Choroid plexus epithelial cell (primary cell): ENCODE measurements at regions not wholly inside any gene's neighbourhood (a gene's known extent, or its start where the extent isn't known, plus 50 kb on each side); places are given as distances from the start of the nearest gene placed in this dataset.
"Not testable (repeated sequence)": the region's sequence is repeated elsewhere in the genome, so short reads cannot be mapped to it uniquely, and the experiment has no call there.

Experiments used
- DNase-seq: peaks from one replicate; pipeline ENCODE4 v3.0.0-alpha.2; 2010; ENCODE audit warnings: low read depth
- H3K4me3 ChIP-seq: 2 replicates; pipeline ENCODE4 v1.5.1; 2011; ENCODE audit warnings: low read depth, mild to moderate bottlenecking, control low read depth, low read length, moderate library complexity
- TF ChIP-seq, protein P1 (sequence below): conservative IDR thresholded peaks from 2 replicates; pipeline ENCODE4 v1.5.1; 2011; ENCODE audit warnings: low read depth, mild to moderate bottlenecking, control low read depth, inconsistent platforms, low read length, moderate library complexity

DNA sequence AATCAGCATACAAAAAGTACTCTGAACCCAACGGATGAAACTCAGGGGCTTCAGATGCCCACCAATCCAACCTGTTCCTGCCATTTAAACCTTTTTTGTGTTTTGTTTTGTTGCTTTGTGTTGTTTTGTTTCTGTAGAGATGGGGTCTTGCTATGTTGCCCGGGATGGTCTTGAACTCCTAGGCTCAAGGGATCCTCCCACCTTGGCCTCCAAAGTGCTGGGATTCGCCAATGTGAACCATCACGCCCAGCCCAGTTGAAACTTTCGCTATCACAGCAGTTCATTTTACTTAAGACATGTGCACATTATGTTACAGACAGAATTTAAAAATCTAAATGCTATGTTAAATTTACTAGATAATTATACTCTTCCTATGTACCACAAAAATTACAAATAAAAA, 101.6 kb downstream of the SKIDA1 start:
- no peak overlapping the region for H3K4me3 ChIP-seq
- no peak for DNase-seq
- TF ChIP-seq, protein P1, sequence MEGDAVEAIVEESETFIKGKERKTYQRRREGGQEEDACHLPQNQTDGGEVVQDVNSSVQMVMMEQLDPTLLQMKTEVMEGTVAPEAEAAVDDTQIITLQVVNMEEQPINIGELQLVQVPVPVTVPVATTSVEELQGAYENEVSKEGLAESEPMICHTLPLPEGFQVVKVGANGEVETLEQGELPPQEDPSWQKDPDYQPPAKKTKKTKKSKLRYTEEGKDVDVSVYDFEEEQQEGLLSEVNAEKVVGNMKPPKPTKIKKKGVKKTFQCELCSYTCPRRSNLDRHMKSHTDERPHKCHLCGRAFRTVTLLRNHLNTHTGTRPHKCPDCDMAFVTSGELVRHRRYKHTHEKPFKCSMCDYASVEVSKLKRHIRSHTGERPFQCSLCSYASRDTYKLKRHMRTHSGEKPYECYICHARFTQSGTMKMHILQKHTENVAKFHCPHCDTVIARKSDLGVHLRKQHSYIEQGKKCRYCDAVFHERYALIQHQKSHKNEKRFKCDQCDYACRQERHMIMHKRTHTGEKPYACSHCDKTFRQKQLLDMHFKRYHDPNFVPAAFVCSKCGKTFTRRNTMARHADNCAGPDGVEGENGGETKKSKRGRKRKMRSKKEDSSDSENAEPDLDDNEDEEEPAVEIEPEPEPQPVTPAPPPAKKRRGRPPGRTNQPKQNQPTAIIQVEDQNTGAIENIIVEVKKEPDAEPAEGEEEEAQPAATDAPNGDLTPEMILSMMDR = no peak

DNA sequence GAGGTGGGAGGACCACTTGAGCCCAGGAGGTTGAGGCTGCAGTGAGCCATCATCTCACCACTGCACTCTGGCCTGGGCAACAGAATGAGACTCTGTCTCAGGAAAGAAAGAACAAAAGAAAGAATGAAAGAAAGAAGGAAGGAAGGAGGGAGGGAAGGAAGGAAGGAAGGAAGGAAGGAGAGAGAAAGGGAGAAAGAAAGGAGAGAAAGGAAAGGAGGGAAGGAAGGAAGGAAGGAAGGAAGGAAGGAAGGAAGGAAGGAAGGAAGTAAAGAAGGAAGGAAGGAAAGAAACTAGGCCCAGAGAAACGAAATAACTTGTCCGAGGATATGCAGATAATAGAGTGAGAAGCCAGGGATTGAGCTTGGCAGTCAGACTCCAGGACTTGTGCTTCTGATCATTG, 102.1 kb downstream of the SKIDA1 start:
- no peak overlapping the region for H3K4me3 ChIP-seq
- TF ChIP-seq, protein P1 = no peak
- no peak for DNase-seq

DNA sequence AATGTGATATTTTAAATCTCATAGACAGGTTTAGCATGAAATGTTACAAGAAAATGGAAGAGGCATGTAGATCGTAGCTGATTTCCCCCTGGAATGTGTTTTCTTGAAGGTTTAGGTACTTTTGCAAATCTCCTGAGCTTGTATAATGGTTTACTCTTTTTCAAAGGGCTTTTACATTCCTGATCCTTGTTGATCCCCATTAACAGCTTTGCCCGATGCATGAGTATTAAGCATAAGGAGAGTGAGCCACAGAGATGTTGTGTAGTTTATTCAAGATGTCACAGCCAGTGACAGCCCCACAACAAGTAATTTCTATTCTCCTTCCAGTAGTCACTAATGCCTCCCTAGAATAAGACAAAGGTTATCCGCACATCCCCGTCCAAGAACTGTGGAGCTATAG, 103.7 kb downstream of the SKIDA1 start:
- TF ChIP-seq, protein P1 = no peak
- DNase-seq = no peak
- no peak overlapping the region for H3K4me3 ChIP-seq

DNA sequence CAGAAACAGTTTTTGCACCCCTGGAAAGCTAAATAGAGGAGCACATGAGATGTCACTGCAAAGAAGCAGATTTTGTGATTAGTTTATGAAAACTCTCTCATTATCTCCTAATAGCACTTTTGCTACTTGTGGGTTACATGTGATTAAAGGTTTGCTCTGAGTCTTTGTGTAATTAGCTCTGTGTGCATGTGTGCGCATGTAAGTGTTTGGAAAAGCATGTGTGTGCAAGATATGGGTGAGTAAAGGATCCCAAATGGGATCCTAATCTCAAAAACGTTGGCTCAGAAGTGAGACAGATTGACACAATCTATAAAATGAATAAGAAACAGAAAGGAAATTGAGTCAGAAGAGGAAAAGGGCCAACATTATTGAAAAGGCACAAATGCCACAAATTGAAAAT, 104.5 kb downstream of the SKIDA1 start:
- no peak for DNase-seq
- H3K4me3 ChIP-seq = no peak overlapping the region
- TF ChIP-seq, protein P1 = no peak

DNA sequence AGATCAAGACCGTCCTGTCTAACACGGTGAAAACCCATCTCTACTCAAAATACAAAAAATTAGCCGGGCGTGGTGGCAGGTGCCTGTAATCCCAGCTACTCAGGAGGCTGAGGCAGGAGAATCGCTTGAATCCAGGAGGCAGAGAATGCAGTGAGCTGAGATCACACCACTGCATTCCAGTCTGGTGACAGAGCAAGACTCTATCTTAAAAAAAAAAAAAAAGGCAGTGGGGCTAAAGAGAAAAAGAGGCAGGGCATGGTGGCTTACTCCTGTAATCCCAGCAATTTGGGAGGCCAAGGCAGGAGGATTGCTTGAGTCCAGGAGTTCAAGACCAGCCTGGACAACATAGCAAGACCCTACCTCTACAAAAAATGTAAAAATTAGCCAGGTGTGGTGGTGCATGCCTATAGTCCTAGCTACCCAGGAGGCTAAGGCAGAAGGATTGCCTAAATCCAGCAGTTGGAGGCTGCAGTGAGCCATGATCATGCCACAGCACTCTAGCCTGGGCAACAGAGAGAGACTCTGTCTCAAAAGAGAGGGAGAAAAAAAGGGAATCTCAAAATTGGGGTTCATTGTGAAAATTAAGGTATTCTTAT, 106.4 kb downstream of the SKIDA1 start:
- DNase-seq = peak; percentile 43
- not testable (repeated sequence) for H3K4me3 ChIP-seq

DNA sequence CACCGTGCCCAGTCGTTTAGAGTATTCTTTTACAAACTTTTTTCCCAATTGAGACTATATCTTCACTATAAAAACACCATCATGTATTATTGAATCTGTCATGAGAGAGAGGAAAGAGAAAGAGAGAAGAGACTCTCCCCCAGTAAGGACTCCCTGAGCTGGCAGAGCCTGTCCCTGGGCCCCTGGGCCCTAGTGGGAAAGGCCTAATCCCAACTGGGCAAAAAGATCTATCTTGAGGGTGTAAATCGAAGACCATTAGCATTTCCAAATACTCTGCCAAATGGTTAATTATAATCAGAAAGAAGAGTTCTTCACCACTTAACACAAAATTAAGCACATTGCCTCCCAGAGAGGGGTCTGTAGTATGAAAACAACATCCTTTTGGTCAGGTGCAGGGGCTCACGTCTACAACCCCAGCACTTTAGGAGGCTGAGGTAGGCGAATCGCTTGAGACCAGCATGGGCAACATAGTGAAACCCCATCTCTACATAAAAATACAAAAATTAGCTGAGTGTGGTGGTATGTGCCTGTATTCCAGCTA, 108.2 kb downstream of the SKIDA1 start:
- no peak overlapping the region for H3K4me3 ChIP-seq
- no peak for DNase-seq
- TF ChIP-seq, protein P1 = no peak

DNA sequence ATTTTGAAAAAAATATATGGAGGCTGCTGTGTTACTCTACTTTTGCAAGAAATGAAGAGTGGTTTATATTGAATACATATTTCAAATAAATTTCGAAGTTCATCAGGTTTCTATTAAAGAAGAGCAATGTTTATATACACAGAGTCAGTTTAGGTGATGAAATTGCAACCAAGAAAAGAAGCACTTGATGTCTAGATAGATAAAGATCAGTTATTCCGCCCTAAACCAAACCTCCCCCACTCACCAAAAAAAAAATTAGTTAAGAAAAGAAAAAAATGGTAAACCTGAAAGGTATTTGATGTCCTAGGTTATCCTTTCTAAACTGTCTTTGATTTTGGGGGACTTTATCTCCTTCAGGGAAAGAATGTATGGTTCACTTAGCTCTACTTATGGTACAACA, 111.8 kb downstream of the SKIDA1 start:
- TF ChIP-seq, protein P1 = no peak
- no peak for DNase-seq
- no peak overlapping the region for H3K4me3 ChIP-seq
